Activated CD4-positive, alpha-beta T cell treated with anti-CD3 and anti-CD28 coated beads, Interleukin-2, amount 50 U/mL, for 16 hours (primary cell): ENCODE measurements at regions not wholly inside any gene's neighbourhood (a gene's known extent, or its start where the extent isn't known, plus 50 kb on each side); places are given as distances from the start of the nearest gene placed in this dataset.

Source experiments
- DNase-seq: peaks from one replicate; pipeline ENCODE4 v3.0.0-alpha.2; 2020

DNA sequence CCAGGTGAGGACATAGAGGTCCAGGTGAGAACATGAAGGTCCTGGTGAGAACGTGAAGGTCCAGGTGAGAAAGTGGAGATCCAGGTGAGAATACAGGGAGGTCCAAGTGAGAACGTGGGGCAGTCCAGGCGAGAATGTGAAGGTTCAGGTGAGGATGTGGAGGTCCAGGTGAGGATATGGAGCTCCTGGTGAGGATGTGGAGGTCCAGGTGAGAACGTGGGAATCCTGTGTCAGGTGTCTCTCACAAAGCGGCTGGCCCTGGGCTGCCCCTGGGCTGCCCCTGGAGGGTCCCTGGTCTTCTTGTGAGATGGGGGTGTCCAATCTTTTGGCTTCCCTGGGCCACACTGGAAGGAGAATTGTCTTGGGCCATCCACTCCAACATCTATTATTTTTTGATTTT is 133.4 kb downstream of the MRPL36 start:
- DNase-seq, result no peak

DNA sequence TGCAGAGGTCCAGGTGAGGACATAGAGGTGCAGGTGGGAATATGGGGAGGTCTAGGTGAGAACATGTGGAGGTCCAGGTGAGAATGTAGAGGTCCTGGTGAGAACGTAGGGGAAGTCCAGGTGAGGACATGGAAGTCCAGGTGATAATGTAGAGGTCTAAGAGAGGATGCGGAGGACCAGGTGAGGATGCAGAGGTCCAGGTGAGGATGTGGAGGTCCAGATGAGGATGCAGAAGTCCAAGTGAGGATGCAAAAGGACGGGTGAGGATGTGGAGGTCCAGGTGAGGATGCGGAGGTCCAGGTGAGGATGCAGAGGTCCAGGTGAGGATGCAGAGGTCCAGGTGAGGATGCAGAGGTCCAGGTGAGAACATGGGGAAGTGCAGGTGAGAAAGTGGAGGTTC is 133.8 kb downstream of the MRPL36 start:
- DNase-seq, result no peak

DNA sequence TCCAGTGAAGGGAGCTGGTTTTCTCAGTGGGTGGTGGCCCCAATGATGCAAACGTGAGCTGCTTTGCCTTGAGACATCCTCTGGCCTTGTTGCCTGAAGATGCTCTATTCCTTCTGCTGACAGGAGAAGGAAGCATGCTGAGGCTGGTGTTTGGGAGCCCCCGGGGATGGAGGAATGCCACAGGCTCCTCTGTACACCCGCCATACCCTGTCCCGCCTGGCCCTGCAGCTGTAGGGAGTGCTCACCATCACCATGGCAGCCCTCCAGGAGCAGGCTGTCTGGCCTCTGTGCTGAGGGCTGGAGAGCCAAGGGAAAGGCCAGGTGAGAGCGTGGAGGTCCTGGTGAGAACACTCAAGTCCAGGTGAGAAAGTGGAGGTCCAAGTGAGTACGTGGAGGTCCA is 134.4 kb downstream of the MRPL36 start:
- DNase-seq, result no peak

DNA sequence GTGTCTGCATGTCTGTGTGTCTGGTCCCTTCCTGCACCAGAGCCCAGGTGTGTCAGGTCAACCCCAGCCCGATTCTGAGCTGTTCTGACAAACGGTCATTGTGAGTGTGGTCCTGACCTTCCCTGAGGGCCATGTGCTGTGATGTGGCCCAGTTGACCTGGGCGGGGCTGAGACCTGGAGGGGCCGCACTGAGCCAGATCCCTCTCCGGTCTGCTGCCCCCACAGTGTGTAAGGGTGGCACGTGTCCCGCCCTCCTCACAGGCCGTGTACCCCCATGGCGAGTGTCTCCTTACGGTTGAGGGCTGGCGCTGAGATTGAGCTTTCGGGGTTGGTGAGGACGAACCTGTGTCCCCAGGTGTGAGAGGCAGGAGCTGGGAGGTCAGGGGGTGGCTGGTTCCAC is 136.5 kb downstream of the MRPL36 start:
- no peak for DNase-seq

DNA sequence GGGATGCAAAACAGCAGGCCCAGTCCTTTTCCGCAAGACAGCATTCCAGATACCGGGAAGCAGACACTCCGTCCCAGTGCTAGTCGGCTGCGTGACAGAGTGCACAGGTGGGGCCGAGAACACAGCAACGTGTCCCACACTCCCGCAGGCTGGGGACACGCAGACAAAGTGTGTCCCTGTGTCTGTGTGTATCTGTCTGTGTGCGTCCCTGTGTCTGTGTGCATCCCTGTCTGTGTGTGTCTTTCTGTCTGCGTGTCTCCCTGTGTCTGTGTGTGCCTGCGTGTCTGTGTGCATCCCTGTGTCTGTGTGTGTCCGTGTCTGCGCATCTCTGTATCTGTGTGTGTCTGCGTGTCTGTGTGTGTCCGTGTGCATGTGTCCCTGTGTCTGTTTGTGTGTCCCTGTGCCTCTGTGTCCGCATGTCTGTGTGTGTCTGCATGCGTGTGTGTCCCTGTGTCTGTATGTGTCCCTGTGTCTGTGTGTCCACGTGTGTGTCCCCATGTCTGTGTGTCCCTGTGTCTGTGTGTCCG is 137.0 kb downstream of the MRPL36 start:
- no peak for DNase-seq

DNA sequence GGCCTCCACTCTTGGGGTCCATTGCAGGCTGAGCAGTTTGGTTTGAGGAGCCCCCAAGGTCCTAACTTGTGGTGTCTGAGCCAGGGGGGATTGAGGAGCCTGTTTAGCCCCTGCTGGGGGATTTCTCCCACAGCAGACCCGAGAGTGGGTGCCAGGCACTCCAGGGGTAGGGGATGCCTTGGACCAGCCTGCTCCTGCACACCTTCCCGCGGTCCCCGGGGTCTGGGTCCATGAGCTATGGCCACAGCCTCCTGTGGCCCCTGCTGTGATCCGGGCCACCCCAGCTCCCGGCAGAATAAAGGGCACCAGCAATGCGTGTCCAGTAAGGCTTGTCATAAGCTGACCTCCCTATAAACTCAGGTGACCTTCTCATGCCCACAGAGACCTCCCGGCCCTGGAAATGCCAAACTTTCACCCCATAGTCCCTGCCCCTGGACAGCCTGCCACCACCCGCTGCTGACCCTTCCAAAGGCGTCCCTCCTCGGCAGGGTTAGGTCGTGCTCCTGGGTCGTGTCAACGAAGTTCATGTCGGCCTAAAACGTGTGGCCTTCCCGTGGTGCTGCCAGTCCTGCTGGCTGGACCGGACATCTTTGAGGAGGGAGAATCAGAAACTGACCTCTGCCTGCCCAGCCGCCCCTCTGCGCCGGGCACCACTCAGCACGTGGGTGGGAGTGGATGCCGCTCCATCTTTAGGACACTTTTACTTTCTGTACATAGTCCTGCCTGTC is 137.6 kb downstream of the MRPL36 start:
- DNase-seq, result no peak

DNA sequence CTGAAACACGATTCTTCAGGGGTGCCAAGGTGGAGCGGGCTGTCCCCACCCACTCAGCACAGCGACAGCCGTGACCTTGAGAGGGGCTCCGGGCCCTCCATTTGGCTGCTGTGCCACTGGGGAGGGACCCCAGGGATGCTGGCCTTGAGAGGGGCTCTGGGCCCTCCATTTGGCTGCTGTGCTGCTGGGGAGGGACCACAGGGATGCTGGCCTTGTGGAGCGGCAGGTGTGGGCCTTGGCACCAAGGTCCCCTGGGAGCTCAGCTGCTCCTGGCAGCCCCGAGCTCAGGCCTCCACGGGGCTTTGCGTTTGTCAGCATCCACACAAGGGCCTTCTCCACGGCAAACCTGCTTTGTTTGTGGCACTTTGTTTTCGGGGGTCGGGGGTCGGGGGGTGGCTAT is 137.6 kb upstream of the LPCAT1 start:
- DNase-seq, result no peak

DNA sequence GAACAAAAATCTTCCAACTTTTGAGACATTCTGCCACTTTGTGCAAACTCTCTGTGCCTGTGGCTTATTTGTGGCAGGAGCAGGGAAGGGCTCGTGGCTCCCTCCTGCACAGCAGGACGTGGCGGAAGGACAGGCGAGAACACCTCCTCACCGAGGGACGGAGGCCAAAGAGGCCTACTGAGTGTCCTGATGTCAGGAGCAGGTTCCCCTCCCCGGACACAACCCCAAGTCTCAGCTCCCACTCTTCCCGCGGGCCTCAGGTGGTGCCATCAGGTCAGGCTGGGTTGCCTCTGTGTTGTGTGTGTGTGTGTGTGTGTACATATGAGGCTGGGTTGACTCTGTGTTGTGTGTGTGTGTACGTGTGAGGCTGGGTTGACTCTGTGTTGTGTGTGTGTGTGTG is 136.8 kb upstream of the LPCAT1 start:
- no peak for DNase-seq

DNA sequence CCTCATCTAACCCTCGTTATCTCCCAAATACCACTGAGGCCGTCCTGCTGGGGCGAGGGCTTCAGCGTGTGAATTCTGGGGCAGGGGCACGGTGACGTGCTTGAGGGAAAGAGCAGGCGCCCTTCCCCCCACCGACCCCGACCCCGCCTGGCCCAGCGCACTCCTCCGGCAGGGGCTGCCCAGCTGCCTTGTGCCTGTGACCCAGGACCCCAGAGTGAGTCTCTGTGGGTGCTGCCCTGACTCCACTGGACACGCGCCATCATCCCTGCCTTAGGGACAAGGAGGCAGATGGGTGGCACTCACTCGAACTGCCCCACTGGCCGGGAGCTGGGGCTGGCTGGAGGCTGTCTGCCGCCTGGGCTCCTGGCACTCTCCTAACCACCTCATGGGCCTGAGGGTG is 136.2 kb upstream of the LPCAT1 start:
- no peak for DNase-seq

DNA sequence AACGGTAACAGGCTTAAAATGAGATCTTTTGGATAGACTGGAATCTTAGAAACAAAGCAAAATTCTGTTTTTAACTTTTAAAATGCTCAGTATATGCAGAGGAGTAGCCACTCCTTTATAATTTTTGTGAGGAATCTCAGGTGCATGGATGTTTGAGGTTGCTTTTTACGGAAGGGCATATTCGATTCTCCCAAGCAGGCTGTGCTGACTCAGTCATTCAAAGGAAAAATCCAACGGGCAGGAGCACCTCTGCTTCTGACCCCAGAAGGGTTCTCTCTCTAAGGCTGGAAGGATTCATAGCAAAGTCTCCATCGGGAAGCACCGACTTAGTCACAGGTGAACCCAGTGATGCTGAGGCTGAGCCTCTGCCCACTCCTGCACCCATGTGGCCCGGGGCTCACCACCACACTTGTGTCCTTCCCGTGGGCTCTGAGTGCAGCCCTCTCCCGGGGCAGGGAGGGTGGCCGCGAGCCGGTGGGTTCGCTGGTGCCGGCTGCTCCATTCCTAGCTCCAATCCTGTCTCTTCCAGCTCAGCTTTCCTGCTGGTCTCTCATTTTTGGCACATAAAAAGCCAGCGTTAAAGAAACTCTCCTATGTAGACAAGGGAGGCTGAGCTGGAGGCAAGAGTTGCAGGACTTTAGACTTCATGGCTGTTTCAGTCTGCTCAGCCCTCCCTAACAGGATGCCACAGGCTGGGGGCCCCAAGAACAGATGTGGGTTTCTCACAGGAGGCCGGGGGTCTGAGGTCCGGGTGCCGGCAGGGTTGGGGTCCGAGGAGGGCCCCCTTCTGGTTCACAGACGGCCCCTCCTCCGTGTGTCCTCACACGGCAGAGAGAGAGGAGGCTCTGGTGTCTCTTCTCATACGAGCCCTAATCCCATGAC is 135.6 kb upstream of the LPCAT1 start:
- DNase-seq, result no peak

DNA sequence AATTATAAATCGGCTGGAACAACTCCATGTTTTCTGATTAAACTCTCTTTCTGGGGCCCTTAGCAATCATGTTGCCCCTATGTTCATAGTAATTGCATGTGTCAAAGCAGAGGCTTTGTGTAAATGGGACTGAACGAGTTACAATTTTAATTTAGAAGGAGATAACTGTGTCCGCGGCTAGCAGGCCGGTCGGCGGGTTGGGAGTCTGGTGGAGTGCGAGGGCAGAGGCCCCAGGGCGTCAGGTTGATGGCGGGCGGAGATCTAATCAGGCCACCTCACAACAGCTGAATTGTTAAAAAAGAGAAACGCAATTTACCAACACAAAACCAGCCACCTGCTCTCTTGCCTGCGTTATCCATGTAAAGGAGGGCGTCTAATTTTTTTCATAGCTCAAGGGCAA is 134.9 kb upstream of the LPCAT1 start:
- no peak for DNase-seq

DNA sequence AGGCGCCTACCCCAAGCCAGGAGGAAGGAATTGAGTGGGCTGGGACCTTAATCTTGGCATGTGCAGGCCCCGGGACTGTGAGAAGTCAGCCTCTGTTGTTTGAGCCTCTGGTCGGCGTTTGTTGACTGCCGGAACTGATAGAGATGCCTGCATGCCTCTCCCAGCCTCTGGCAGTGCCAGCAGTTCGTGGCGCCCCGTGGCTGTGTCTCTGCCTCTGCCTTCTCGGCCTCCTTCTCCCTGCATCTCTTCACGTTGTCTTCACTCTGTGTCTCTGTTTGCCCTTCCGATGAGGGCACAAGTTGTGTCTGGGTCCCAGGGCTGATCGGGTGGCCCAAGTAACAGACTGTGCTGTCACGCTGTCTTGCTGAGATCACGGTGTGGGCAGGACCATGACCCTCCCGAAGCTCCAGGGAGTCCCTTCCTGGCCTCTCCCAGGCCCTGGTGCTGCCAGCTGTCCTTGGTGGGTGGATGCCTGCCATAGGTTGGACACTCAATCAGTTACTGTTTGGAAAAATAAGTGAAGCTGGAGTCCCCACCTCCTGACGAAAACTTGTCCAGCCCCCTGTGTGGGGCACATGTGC is 133.5 kb upstream of the LPCAT1 start:
- no peak for DNase-seq

DNA sequence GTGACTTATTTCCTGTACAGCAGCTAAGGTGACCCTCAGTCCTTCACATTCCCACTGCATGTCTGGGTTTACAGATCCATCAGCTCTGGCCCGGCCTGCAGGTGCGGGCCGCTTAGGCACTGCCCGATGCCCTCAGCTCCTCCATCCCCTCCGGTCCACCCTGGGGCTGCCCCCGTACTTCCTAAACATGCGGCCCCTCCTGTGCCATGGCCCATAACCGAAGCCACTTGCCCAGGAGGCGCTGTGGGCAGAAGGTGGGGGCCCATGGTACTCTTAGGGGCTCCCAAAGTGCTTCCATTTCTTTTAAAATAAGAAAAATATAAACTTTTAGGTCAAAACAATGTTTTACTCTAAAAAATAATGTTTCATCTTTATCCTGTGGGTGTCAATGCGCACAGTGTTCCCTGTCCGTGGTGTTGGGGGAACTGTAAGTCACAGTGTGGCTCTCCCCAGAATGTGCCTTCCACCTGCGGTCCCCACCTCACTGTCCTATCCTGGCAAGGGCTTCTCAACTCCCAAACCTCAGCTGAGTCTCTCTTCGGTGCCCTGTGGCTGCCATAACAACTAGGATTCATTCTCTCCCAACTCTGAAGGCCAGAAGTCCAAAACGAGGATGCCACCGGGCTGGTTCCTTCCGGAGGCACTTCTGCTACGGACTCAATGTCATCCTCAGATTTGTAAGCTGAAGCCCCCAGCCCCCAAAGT is 132.7 kb upstream of the LPCAT1 start:
- no peak for DNase-seq

DNA sequence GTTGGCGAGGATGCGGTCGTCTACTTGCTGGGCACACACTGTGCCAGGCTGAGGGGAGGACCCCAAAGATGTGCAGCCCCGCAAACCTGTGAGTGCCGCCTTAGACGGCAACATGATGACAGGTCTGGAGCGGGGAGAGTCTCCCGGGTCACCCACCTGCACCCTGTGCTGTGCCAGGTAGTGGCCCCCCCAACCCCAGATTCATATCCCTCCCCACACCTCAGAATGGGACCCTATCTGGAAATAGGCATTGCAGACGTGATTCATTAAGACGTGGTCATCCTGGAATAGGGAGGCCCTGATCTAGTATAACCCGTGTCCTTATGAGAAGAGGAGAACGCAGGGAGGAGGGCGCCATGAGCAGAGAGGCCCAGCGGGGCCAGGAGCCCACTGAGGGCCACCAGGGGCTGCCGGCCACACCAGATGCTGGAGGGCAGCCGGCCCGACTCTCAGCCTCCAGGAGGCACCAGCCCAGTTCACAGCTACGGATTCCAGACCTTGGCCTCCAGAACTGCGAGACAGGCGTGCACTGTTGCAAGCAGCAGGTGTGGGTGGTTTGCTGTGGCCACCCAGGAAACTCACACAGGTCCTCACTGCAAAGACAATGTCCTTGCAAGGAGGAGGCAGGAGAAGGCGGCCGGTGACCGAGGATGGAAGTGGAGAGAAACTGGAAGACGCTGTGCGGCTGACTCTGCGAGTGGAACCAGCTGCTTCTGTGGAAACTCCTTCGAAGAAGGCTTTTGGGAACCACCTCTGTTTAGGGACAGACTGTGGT is 131.9 kb upstream of the LPCAT1 start:
- DNase-seq, result no peak

DNA sequence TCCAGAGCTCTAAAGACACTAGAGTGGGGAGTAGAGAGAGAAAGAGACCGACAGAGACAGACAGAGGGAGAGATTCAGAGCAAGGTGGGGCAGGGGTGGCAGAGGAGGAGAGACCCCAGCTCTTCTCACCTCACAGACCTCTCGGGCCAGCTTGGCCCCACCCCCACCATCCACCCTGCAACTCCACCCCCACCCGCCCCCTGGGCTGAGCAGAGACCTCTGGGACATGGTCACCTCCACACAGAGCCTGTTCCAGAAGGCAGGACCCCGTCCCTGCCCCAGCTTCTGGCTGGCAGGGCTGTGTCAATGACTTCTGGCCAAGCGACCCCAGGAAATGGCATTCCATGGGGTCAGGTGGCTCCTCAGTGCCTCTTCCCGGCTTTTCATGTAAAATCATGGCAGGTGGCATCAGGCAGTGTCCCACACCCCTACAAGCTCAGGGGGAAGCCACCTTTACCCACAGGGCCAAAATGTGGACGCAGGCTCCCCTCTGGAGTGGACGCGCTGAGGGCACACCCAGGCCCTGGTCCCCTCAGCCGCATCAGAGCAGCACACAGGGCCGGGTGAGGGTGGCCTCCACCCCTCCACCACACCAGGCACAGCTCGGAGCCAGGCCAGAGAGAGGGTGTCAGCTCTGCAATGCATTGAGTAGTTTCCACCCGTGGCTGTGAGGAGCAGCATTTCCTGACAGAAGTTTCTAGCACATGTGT is 131.2 kb upstream of the LPCAT1 start:
- DNase-seq, result no peak

DNA sequence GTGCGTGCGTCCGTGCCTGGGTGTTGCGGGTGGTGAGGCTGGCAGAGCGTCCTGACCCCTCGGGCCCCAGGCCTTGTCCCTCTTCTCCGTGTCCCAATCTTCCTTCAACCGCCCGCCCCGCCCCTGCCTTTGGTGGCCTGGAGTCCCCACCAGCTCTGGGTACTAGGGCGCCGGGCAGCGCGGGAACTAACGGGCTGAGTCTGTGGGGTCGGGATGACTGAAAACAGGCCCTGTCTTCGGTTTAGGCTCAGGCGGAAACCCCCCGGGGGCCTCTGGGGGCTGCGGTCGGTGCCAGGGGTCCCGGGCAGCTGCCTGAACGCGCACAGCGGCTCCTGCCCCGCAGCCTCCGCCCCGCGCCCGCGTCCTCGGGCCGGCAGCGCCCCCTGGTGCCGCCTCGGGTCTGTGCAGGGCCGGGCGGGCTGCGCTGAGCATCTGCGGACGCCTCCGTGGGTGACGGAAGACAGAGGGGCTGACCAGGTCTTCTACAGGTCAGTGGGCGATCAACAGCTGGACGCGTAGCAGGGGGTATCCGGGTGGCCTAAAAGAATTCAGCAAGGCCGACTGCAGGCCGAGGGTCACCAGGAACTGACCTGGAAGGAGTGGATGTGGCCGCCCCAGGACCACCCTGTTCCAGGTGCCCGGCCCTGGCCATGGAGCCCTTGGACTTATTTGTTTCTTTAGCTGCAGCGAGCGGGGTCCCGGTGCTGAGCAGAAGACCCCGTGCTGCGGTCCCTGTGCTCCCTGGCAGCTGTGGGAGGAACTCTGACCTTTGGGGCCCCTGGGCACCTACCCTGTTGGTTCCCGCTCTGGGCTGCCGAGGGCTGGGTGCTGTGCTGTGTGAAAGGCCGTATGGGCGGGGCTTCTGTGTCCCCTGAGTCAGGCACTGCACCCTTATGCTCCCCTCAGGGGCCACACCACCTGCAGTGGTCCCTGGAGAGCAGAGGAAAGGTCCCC is 130.2 kb upstream of the LPCAT1 start:
- DNase-seq, result peak; percentile 36

DNA sequence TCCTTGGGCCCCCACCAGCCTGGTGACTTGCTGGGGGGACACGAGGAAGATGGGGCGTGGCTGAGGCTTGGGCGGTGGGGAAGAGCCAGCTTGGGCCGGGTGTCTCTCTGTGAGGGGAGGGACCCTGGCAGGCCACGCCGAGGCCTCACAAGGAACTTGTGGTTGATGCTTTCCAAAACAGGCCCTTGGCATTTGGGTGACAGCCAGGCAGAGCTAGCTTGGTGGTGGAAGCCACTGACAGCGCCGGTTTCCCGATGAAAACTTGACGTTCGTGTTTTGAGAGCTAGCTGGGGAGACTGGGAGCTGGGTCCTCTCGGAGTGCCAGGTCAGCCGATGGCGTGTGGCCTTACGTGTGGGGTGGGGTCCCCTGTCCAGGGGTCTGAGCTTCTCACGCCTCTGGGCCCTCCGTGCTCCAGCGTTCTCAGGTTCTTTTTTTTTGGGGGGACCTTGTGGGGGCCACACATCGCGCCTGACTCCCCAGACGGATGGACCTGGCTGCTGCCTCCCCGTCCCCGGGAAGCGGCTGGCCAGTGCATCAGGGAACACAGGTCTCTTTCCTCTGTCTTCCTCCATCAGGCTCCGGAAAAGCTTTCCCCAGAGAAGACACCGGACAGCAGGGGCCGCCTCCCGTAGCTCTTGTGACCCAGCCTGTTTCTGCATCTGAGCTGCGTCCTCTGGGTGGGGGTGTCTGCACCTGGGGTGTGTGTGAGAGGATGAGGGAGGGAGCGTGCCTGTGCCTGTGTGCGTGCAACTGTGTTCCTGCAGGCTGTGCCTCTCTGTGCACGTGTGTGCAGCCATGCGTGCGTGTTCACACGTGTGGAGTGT is 129.3 kb upstream of the LPCAT1 start:
- no peak for DNase-seq

DNA sequence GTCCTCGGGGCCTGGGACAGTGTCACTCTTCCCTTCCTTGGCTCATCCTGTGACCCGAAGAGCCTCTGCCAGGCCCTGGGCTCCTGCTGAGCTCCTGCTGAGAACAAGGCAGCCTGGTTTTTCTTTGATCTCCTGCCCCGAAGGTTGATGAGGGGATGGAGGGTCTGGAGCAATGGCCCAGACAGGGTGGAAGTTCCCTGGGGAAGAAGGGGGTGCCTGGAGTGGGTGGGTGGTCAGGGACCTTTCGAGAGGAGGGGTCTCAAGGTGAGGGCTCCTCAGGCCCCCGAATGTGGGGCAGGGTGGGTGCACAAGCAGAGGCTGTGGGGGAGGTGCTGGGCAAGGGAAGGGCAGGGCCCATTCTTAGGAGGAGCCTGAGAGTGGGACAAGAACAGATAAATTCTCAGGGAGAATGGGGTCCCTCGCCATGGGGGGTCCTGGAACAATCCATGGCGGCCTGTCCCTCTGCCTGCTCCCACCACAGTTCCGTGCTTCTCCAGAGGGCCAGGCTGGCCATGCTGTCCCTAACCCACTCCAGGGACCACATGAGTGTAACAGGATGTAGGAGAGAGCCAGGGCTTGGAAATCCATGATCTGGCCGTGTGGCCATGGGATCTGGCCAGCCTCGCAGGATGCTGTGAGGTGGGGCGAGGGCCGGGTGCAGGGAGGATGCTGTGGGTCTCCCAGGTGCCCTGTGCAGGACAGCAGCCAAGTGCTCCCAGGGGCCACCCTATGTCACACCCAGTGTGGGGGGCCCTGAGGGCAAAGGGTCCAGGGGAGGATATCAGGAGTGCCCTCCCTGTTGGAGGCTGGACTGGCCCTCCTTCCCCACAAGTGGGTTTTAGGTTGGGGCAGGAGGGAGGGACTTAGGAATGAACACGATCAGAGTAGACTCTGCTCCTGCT is 128.5 kb upstream of the LPCAT1 start:
- no peak for DNase-seq
